IPS-11a (cell line): ENCODE measurements at regions not wholly inside any gene's neighbourhood (a gene's known extent, or its start where the extent isn't known, plus 50 kb on each side); places are given as distances from the start of the nearest gene placed in this dataset.

Experiments used
- H3K4me3 ChIP-seq: one replicate; pipeline ENCODE4 v1.5.1; 2013; ENCODE audit warnings: low read depth, low read length, control low read depth

GRCh38 chr3:25130724-25131520 is 297.1 kb upstream of the RARB start:
- no peak overlapping the region for H3K4me3 ChIP-seq

- H3K4me3 ChIP-seq = no peak overlapping the region
Observed at GRCh38 chr3:25133588-25133987, 294.5 kb upstream of the RARB start.

- H3K4me3 ChIP-seq = no peak overlapping the region
Observed at GRCh38 chr3:25137606-25138005, 290.5 kb upstream of the RARB start.

GRCh38 chr3:25139267-25139666 is 288.8 kb upstream of the RARB start:
- no peak overlapping the region for H3K4me3 ChIP-seq

- H3K4me3 ChIP-seq = no peak overlapping the region
Observed at GRCh38 chr3:25142609-25143355, 285.3 kb upstream of the RARB start.

GRCh38 chr3:25143356-25144025 is 284.6 kb upstream of the RARB start:
- H3K4me3 ChIP-seq = no peak overlapping the region

GRCh38 chr3:25144430-25144829 is 283.6 kb upstream of the RARB start:
- no peak overlapping the region for H3K4me3 ChIP-seq

- H3K4me3 ChIP-seq = no peak overlapping the region
Observed at GRCh38 chr3:25145176-25145575, 282.9 kb upstream of the RARB start.

GRCh38 chr3:25150199-25150598 is 277.9 kb upstream of the RARB start:
- H3K4me3 ChIP-seq = no peak overlapping the region

GRCh38 chr3:25151281-25151902 is 276.7 kb upstream of the RARB start:
- no peak overlapping the region for H3K4me3 ChIP-seq

- H3K4me3 ChIP-seq = no peak overlapping the region
Observed at GRCh38 chr3:25151903-25152295, 276.2 kb upstream of the RARB start.

GRCh38 chr3:25153136-25153535 is 274.9 kb upstream of the RARB start:
- H3K4me3 ChIP-seq = no peak overlapping the region

- no peak overlapping the region for H3K4me3 ChIP-seq
Observed at GRCh38 chr3:25153561-25153960, 274.5 kb upstream of the RARB start.

- H3K4me3 ChIP-seq = no peak overlapping the region
Observed at GRCh38 chr3:25155652-25156471, 272.2 kb upstream of the RARB start.

GRCh38 chr3:25156626-25157025 is 271.4 kb upstream of the RARB start:
- H3K4me3 ChIP-seq = no peak overlapping the region

- H3K4me3 ChIP-seq = no peak overlapping the region
Observed at GRCh38 chr3:25165306-25165705, 262.8 kb upstream of the RARB start.

GRCh38 chr3:25166016-25166415 is 262.0 kb upstream of the RARB start:
- H3K4me3 ChIP-seq = no peak overlapping the region

GRCh38 chr3:25169151-25169550 is 258.9 kb upstream of the RARB start:
- no peak overlapping the region for H3K4me3 ChIP-seq

- H3K4me3 ChIP-seq = no peak overlapping the region
Observed at GRCh38 chr3:25170021-25170420, 258.0 kb upstream of the RARB start.

- H3K4me3 ChIP-seq = no peak overlapping the region
Observed at GRCh38 chr3:25171118-25171807, 256.8 kb upstream of the RARB start.
